ENCODE measurements at regions not wholly inside any gene's neighbourhood (a gene's known extent, or its start where the extent isn't known, plus 50 kb on each side); places are given as distances from the start of the nearest gene placed in this dataset.

- TF ChIP-seq CTCF (IDR thresholded peaks at IDR 0.05) (no peak), POLR2A (IDR thresholded peaks at IDR 0.05) (no peak)
Measured at GRCh38 chr4:101699441-101700124, 90.9 kb upstream of the BANK1 start.

Data from testis (tissue), 2 donors.